ENCODE measurements at regions not wholly inside any gene's neighbourhood (a gene's known extent, or its start where the extent isn't known, plus 50 kb on each side); places are given as distances from the start of the nearest gene placed in this dataset.
"Not testable (repeated sequence)": the region's sequence is repeated elsewhere in the genome, so short reads cannot be mapped to it uniquely, and the experiment has no call there.

DNA sequence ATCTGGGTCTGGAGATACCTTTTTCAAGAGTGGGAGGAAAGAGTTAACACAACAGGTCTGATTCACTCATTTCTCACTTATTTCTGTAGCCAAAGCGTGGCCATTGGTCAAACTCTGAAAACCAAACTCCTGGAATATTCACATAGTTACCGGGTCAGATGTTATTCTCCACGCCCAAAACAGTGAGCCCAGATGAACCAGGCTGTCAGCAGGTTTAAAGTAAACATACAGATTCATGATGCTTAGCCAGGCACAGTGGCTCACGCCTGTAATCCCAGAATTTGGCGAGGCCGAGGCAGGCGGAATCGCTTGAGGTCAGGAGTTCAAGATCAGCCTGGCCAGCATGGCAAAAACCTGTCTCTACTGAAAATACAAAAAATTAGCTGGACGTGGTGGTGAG lies 126.1 kb downstream of the SEPTIN7 start:
- ATAC-seq (replicated peaks); H3K9me3 Mint-ChIP-seq; H3K4me1 Mint-ChIP-seq; H3K36me3 Mint-ChIP-seq (ENCODE audit: low read depth); H3K27me3 Mint-ChIP-seq; H3K4me3 Mint-ChIP-seq; H3K27ac Mint-ChIP-seq: not testable (repeated sequence)

GRCh38 chr7:35931134-35931533 lies 130.3 kb downstream of the SEPTIN7 start:
- not testable (repeated sequence) for H3K4me3 Mint-ChIP-seq; H3K9me3 Mint-ChIP-seq; H3K27me3 Mint-ChIP-seq; ATAC-seq (replicated peaks); H3K4me1 Mint-ChIP-seq; H3K36me3 Mint-ChIP-seq (ENCODE audit: low read depth)
- H3K27ac Mint-ChIP-seq, result peak overlapping the region; percentile 5

GRCh38 chr7:35931551-35931950 lies 130.7 kb downstream of the SEPTIN7 start:
- H3K4me1 Mint-ChIP-seq; H3K36me3 Mint-ChIP-seq (ENCODE audit: low read depth); H3K4me3 Mint-ChIP-seq; ATAC-seq (replicated peaks); H3K9me3 Mint-ChIP-seq; H3K27me3 Mint-ChIP-seq: not testable (repeated sequence)
- peak overlapping the region; percentile 5 for H3K27ac Mint-ChIP-seq

GRCh38 chr7:35940695-35941094 lies 139.8 kb downstream of the SEPTIN7 start:
- not testable (repeated sequence) for H3K4me3 Mint-ChIP-seq; ATAC-seq (replicated peaks); H3K9me3 Mint-ChIP-seq; H3K27me3 Mint-ChIP-seq; H3K36me3 Mint-ChIP-seq (ENCODE audit: low read depth); H3K4me1 Mint-ChIP-seq; H3K27ac Mint-ChIP-seq

GRCh38 chr7:35945621-35946020 lies 144.8 kb downstream of the SEPTIN7 start:
- H3K27me3 Mint-ChIP-seq; H3K9me3 Mint-ChIP-seq; H3K27ac Mint-ChIP-seq; H3K36me3 Mint-ChIP-seq (ENCODE audit: low read depth); H3K4me1 Mint-ChIP-seq; H3K4me3 Mint-ChIP-seq; ATAC-seq (replicated peaks): not testable (repeated sequence)

- not testable (repeated sequence) for H3K36me3 Mint-ChIP-seq (ENCODE audit: low read depth); H3K27ac Mint-ChIP-seq; H3K27me3 Mint-ChIP-seq; H3K9me3 Mint-ChIP-seq; H3K4me3 Mint-ChIP-seq; ATAC-seq (replicated peaks); H3K4me1 Mint-ChIP-seq
These were observed 154.9 kb downstream of the SEPTIN7 start for GRCh38 chr7:35955735-35956134.

DNA sequence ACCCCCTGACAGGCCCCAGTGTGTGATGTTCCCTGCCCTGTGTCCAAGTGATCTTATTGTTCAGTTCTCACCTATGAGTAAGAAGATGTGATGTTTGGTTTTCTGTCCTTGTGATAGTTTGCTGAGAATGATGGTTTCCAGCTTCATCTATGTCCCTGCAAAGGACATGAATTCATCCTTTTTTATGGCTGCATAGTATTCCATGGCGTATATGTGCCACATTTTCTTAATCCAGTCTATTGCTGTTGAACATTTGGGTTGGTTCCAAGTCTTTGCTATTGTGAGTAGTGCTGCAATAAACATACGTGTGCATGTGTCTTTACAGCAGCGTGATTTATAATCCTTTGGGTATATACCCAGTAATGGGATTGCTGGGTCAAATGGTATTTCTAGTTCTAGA lies 156.1 kb downstream of the SEPTIN7 start:
- not testable (repeated sequence) for ATAC-seq (replicated peaks); H3K27ac Mint-ChIP-seq; H3K36me3 Mint-ChIP-seq (ENCODE audit: low read depth); H3K27me3 Mint-ChIP-seq; H3K9me3 Mint-ChIP-seq; H3K4me1 Mint-ChIP-seq; H3K4me3 Mint-ChIP-seq

DNA sequence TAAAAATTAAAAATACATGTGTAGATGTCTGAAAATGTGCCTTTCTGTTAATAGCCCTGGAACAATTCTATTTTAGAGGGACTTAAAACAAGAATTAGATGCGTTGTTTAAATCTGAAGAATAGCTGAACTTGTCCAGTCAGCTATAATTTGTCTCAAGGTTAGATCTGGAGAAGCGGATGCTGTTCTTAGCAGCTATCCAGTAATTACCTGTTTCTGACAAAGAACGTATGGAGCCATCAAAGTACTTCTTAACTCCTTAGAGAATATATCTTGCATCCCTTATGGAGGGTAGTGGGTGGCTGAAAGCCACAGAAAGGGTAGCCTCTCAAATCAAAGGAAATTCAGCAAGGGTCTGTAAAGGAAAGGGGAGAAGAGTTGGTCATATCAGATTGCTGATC lies 160.4 kb downstream of the SEPTIN7 start:
- H3K27ac Mint-ChIP-seq; H3K36me3 Mint-ChIP-seq (ENCODE audit: low read depth); H3K9me3 Mint-ChIP-seq; H3K4me1 Mint-ChIP-seq; H3K27me3 Mint-ChIP-seq; ATAC-seq (replicated peaks); H3K4me3 Mint-ChIP-seq: not testable (repeated sequence)

- not testable (repeated sequence) for H3K27ac Mint-ChIP-seq; H3K27me3 Mint-ChIP-seq; H3K4me1 Mint-ChIP-seq; H3K36me3 Mint-ChIP-seq (ENCODE audit: low read depth); H3K4me3 Mint-ChIP-seq; ATAC-seq (replicated peaks); H3K9me3 Mint-ChIP-seq
These were observed 161.8 kb downstream of the SEPTIN7 start for GRCh38 chr7:35962607-35963006.

- no peak overlapping the region for H3K27ac Mint-ChIP-seq
- H3K4me3 Mint-ChIP-seq, result no peak overlapping the region
- no peaks in the 10 kb centered on the region for H3K4me1 Mint-ChIP-seq
- no peaks in the 10 kb centered on the region for H3K36me3 Mint-ChIP-seq (ENCODE audit: low read depth)
- H3K27me3 Mint-ChIP-seq, result peaks cover 13% of the 10 kb centered on the region
- ATAC-seq (replicated peaks), result no peak
- H3K9me3 Mint-ChIP-seq, result no peaks in the 10 kb centered on the region
These were observed 166.7 kb downstream of the SEPTIN7 start for GRCh38 chr7:35967366-35968139.

DNA sequence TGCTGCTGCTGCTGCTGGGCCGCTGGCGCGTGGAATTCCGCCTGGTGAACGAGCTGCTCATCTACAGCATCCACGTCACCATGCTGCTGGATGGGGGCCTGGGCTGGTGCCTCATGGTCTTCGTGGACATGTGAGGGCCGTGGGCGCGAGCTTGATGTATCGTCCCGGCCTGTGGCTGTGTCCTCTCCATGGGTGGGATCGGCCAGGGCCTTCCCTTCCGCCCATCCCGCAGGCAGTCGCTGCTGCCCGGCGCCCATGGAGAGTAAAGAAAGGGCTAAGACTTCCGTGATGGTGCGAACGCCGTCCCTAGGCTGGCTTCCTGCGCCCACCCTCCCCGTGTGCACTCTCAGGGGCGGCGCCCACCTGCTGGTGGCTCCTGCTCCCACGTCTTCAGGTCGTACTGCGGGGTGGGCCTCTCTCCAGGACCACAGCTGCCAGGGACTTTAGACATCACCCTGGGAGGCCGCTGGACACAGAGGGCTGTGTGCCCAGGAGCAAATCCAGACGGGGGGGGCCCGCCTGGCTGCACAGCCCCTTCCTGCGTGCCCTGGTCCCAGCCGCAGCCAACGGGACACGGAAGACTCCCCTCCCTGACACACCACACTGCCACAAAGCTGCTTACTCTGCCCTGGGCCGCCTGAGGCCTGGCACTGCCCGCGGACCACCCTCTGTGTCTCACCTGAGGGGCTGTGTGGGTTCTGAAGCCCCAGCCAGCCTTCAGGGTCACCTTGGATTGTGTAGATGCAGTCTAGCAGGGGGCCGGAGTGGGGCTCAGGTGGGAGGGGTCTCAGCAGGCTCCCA lies 167.5 kb downstream of the SEPTIN7 start:
- ATAC-seq (replicated peaks), result no peak
- Mint-ChIP-seq H3K27me3 (peaks cover 18% of the 10 kb centered on the region), H3K36me3 (ENCODE audit: low read depth) (no peaks in the 10 kb centered on the region), H3K4me1 (no peaks in the 10 kb centered on the region), H3K4me3 (no peak overlapping the region), H3K27ac (no peak overlapping the region), H3K9me3 (no peaks in the 10 kb centered on the region)

GRCh38 chr7:35969066-35969465 lies 168.2 kb downstream of the SEPTIN7 start:
- H3K4me1 Mint-ChIP-seq, result no peaks in the 10 kb centered on the region
- no peak for ATAC-seq (replicated peaks)
- no peaks in the 10 kb centered on the region for H3K9me3 Mint-ChIP-seq
- no peak overlapping the region for H3K4me3 Mint-ChIP-seq
- no peaks in the 10 kb centered on the region for H3K36me3 Mint-ChIP-seq (ENCODE audit: low read depth)
- H3K27me3 Mint-ChIP-seq, result peaks cover 20% of the 10 kb centered on the region
- H3K27ac Mint-ChIP-seq, result no peak overlapping the region

DNA sequence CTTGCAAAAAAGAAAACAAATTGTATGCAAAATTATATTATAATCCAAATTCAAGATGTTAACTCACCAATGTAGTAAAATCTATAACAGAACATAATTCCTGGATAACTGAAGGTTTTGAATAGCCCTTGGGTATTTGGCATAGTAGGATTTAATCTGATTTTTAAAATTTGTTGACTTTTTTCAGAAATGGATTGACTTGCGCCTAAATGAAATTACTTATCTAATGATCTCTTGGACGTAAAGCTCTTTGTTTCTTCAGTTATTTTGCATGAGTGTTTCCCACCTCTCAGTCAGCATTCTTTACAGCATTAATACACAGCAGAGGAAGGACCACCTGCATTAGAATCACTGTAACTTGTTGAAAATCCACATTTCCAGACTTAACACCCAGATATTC lies 169.6 kb downstream of the SEPTIN7 start:
- ATAC-seq (replicated peaks), result no peak
- H3K4me1 Mint-ChIP-seq, result no peaks in the 10 kb centered on the region
- H3K4me3 Mint-ChIP-seq, result no peak overlapping the region
- no peak overlapping the region for H3K27ac Mint-ChIP-seq
- H3K9me3 Mint-ChIP-seq, result no peaks in the 10 kb centered on the region
- peaks cover 20% of the 10 kb centered on the region for H3K27me3 Mint-ChIP-seq
- no peaks in the 10 kb centered on the region for H3K36me3 Mint-ChIP-seq (ENCODE audit: low read depth)

DNA sequence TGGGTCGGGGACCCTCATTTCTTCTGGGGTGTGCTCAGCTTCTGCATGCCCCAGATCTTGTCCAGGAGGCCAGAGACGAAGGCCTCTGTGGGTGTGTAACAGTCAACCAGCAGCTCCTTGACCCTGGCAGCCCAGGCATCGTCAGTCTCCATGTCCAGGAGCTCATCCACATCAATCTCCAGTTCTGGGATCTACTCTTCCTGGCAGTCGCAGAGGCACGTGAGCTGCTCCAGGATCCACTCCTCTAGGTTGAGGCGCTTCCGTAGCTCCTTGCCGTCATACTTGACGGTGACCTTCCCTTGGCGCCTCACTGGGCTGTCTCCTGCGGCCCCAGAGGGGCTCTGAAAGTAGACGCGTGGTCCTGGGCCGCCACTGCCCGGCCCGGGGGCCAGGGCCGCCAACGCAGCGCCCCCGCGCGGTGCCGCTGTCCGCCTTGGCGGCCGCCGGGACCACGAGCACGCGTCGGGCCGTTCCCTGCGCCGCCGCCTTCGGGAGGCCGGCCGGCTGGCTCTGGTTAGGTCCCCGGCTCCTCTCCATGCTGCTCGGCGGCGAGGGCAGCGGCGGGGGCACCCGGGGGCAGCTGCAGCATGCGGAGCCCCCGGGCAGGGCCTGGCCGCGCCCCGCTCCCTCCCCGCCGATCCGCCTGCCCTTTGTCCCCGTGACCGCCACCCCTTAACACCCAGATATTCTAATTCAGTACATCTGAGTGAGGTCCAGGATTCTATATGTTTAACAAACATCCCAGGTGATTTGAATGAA lies 170.5 kb downstream of the SEPTIN7 start:
- Mint-ChIP-seq H3K4me3 (peak overlapping the region; percentile 36), H3K27me3 (peaks cover 20% of the 10 kb centered on the region), H3K27ac (no peak overlapping the region), H3K4me1 (no peaks in the 10 kb centered on the region), H3K9me3 (no peaks in the 10 kb centered on the region), H3K36me3 (ENCODE audit: low read depth) (no peaks in the 10 kb centered on the region)
- ATAC-seq (replicated peaks), result no peak

Measured in activated T-helper 17 cell treated with anti-CD3 and anti-CD28 coated beads, Interleukin-2, amount 50 U/mL, for 72 hours (primary cell).